Upper lobe of left lung (tissue), 4 donors: ENCODE measurements at regions not wholly inside any gene's neighbourhood (a gene's known extent, or its start where the extent isn't known, plus 50 kb on each side); places are given as distances from the start of the nearest gene placed in this dataset.

Source experiments
- CTCF ChIP-seq, 6 experiments: fragments of 450-650 bp in 4 of 6; fragments of 200-600 bp in 2 of 6; sonication (generic) in 2 of 6; IDR thresholded peaks; one replicate each; pipeline ENCODE4 v1.5.1; 2016 to 2019; ENCODE audit warnings: antibody characterized with exemption in 6 of 6
- POLR2A ChIP-seq, 4 donors: fragments of 450-650 bp; IDR thresholded peaks; one replicate each; pipeline ENCODE4 v1.5.1; 2016 to 2017; ENCODE audit warnings: antibody characterized with exemption in 4 of 4, mild to moderate bottlenecking in 2 of 4
- POLR2AphosphoS5 ChIP-seq, 2 donors: sonication (generic); formaldehyde crosslinking; IDR thresholded peaks; one replicate each; pipeline ENCODE4 v1.5.1; 2017; ENCODE audit warnings: antibody characterized with exemption in 2 of 2

- TF ChIP-seq CTCF (IDR thresholded peaks at IDR 0.05) (no peak), POLR2A (IDR thresholded peaks at IDR 0.05) (no peak), POLR2AphosphoS5 (IDR thresholded peaks at IDR 0.05) (no peak)
Measured at GRCh38 chr2:41020358-41020757, 568.5 kb upstream of the SLC8A1 start.
